SU-DHL-6 (cell line): ENCODE measurements at regions not wholly inside any gene's neighbourhood (a gene's known extent, or its start where the extent isn't known, plus 50 kb on each side); places are given as distances from the start of the nearest gene placed in this dataset.

Experiments used
- CTCF ChIP-seq: fragments of 200-600 bp; sonication (generic); IDR thresholded peaks from one replicate; pipeline ENCODE4 v1.5.1; 2017; ENCODE audit warnings: antibody characterized with exemption, mild to moderate bottlenecking, low read length, moderate library complexity; ENCODE audit not compliant: insufficient read depth, poor library complexity, severe bottlenecking
- EZH2phosphoT487 ChIP-seq: fragments of 200-600 bp; sonication (generic), shearing (Covaris generic); conservative IDR thresholded peaks from 2 replicates; pipeline ENCODE4 v1.6.1; 2018; ENCODE audit warnings: mild to moderate bottlenecking, antibody characterized with exemption, low read length, moderate library complexity, mixed read lengths

- TF ChIP-seq CTCF (no peak), EZH2phosphoT487 (no peak)
These were observed 858.3 kb upstream of the TMPRSS15 start for GRCh38 chr21:19261731-19262376.
